HEK293 (cell line): ENCODE measurements at regions not wholly inside any gene's neighbourhood (a gene's known extent, or its start where the extent isn't known, plus 50 kb on each side); places are given as distances from the start of the nearest gene placed in this dataset.
"Not testable (repeated sequence)": the region's sequence is repeated elsewhere in the genome, so short reads cannot be mapped to it uniquely, and the experiment has no call there.

Experiments
- CTCF ChIA-PET: fragments of 350-600 bp; formaldehyde crosslinking; extraction: SDS; loops from one replicate; lab custom pipeline; 2021; ENCODE audit warnings: antibody characterized with exemption; lab: Yijun Ruan, JAX
- POLR2A ChIA-PET: fragments of 300-600 bp; formaldehyde crosslinking; extraction: SDS; loops from one replicate; lab custom pipeline; 2020; ENCODE audit warnings: antibody characterized with exemption, inconsistent platforms; lab: Yijun Ruan, JAX
- H3K27ac ChIP-seq: fragments of 200-500 bp; sonication (Bioruptor generic); 2 replicates; pipeline ENCODE4 v1.5.1; 2014; ENCODE audit warnings: low read depth, low read length, control low read depth, inconsistent platforms; ENCODE audit errors: extremely low read depth
- H3K36me3 ChIP-seq, 2 experiments: fragments of 200-500 bp in 1 of 2; sonication (Bioruptor generic) in 1 of 2; 1 replicate in 1 of 2; 2 replicates in 1 of 2; pipeline ENCODE4 v1.5.1; 2014 to 2017; ENCODE audit warnings: inconsistent platforms in 2 of 2, low read length in 2 of 2; ENCODE audit not compliant: control insufficient read depth in 2 of 2, insufficient read depth in 1 of 2
- H3K4me1 ChIP-seq: fragments of 200-500 bp; sonication (Bioruptor generic); 2 replicates; pipeline ENCODE4 v1.5.1; 2014; ENCODE audit warnings: mild to moderate bottlenecking, low read length, inconsistent platforms; ENCODE audit not compliant: control insufficient read depth, insufficient read depth
- H3K4me3 ChIP-seq: 2 replicates; pipeline ENCODE4 v1.5.1; 2011; ENCODE audit warnings: low read depth, mild to moderate bottlenecking, control low read depth, low read length, moderate library complexity
- H3K9me3 ChIP-seq: fragments of 200-500 bp; sonication (Bioruptor generic); 2 replicates; pipeline ENCODE4 v1.5.1; 2014; ENCODE audit warnings: low read depth, low read length, inconsistent platforms; ENCODE audit not compliant: control insufficient read depth, insufficient read depth
- FEZF1 ChIP-seq: fragments of 450-650 bp; formaldehyde crosslinking; IDR thresholded peaks from 2 replicates; pipeline ENCODE4 v1.5.1; 2016; ENCODE audit warnings: missing biosample characterization, missing genetic modification characterization
- RBAK ChIP-seq: fragments of 450-650 bp; formaldehyde crosslinking; IDR thresholded peaks from 2 replicates; pipeline ENCODE4 v1.5.1; 2016; ENCODE audit warnings: missing biosample characterization, missing genetic modification characterization
- SP7 ChIP-seq: fragments of 450-650 bp; formaldehyde crosslinking; IDR thresholded peaks from 2 replicates; pipeline ENCODE4 v1.5.1; 2016; ENCODE audit warnings: missing biosample characterization, missing genetic modification characterization
- WT1 ChIP-seq: fragments of 450-650 bp; formaldehyde crosslinking; IDR thresholded peaks from 2 replicates; pipeline ENCODE4 v1.5.1; 2016; ENCODE audit warnings: missing biosample characterization, missing genetic modification characterization
- ZBTB7A ChIP-seq: fragments of 450-650 bp; formaldehyde crosslinking; IDR thresholded peaks from 2 replicates; pipeline ENCODE4 v1.5.1; 2016; ENCODE audit warnings: low read depth, missing biosample characterization, missing genetic modification characterization
- ZFHX2 ChIP-seq: fragments of 450-650 bp; formaldehyde crosslinking; conservative IDR thresholded peaks from 2 replicates; pipeline ENCODE4 v1.5.1; 2016; ENCODE audit warnings: missing biosample characterization, missing genetic modification characterization
- ZNF302 ChIP-seq: fragments of 450-650 bp; formaldehyde crosslinking; IDR thresholded peaks from 2 replicates; pipeline ENCODE4 v1.5.1; 2016; ENCODE audit warnings: missing biosample characterization, missing genetic modification characterization, low read depth
- ZNF416 ChIP-seq: fragments of 450-650 bp; formaldehyde crosslinking; IDR thresholded peaks from 2 replicates; pipeline ENCODE4 v1.5.1; 2016; ENCODE audit warnings: missing biosample characterization, missing genetic modification characterization
- TF ChIP-seq, protein P1 (sequence below): fragments of 450-650 bp; IDR thresholded peaks from 2 replicates; pipeline ENCODE4 v1.5.1; 2018; ENCODE audit warnings: missing biosample characterization, mild to moderate bottlenecking, missing genetic modification characterization
- TF ChIP-seq, protein P2 (sequence below): fragments of 450-650 bp; formaldehyde crosslinking; IDR thresholded peaks from 2 replicates; pipeline ENCODE4; 2016; ENCODE audit warnings: missing biosample characterization, missing genetic modification characterization
- TF ChIP-seq, protein P3 (sequence below): fragments of 450-650 bp; formaldehyde crosslinking; IDR thresholded peaks from 2 replicates; pipeline ENCODE4 v1.5.1; 2016; ENCODE audit warnings: missing biosample characterization, missing genetic modification characterization, low read depth

DNA sequence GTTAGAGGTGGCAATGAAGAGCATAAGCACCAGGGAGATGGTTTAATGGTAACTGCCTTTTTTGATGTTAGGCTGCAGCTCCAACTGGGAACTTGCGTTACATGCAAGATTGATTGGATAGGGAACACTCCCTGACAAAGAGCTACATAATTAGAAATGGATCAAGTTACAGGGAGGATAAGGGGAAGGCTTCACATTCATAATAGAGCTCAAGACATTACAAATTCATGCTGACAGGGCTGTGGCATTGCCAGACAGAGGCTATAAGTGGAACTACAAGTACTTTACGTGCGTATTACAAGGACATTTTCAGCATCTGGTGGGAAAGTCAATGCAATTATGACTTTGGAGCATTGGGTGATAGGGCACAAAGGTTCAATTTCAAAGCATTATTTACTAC lies 55.3 kb upstream of the CCDC80 start:
- TF ChIP-seq SP7 (tag by site-specific recombination) (0 out of 2 replicates have a peak, but pooled peaks have one; percentile 17), FEZF1 (tag by site-specific recombination) (0 out of 2 replicates have a peak, but pooled peaks have one; percentile 23), WT1 (tag by site-specific recombination) (peak; percentile 94)
- TF ChIP-seq, protein P1, sequence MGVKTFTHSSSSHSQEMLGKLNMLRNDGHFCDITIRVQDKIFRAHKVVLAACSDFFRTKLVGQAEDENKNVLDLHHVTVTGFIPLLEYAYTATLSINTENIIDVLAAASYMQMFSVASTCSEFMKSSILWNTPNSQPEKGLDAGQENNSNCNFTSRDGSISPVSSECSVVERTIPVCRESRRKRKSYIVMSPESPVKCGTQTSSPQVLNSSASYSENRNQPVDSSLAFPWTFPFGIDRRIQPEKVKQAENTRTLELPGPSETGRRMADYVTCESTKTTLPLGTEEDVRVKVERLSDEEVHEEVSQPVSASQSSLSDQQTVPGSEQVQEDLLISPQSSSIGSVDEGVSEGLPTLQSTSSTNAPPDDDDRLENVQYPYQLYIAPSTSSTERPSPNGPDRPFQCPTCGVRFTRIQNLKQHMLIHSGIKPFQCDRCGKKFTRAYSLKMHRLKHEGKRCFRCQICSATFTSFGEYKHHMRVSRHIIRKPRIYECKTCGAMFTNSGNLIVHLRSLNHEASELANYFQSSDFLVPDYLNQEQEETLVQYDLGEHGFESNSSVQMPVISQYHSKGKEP (tag by site-specific recombination) = 0 out of 2 replicates have a peak, but pooled peaks have one; percentile 37
- not testable (repeated sequence) for H3K27ac ChIP-seq, H3K9me3 ChIP-seq, H3K36me3 ChIP-seq, H3K4me1 ChIP-seq, H3K4me3 ChIP-seq
- CTCF ChIA-PET = interaction anchor here (5.4 kb wide), 1 partner anchor 54 kb away, joined by 30 read pairs; the partner anchor contains the start of gene CCDC80
- POLR2A ChIA-PET = interaction anchor here (0.9 kb wide), 1 partner anchor 55 kb away, joined by 3 read pairs; no protein-coding TSS in a partner anchor

DNA sequence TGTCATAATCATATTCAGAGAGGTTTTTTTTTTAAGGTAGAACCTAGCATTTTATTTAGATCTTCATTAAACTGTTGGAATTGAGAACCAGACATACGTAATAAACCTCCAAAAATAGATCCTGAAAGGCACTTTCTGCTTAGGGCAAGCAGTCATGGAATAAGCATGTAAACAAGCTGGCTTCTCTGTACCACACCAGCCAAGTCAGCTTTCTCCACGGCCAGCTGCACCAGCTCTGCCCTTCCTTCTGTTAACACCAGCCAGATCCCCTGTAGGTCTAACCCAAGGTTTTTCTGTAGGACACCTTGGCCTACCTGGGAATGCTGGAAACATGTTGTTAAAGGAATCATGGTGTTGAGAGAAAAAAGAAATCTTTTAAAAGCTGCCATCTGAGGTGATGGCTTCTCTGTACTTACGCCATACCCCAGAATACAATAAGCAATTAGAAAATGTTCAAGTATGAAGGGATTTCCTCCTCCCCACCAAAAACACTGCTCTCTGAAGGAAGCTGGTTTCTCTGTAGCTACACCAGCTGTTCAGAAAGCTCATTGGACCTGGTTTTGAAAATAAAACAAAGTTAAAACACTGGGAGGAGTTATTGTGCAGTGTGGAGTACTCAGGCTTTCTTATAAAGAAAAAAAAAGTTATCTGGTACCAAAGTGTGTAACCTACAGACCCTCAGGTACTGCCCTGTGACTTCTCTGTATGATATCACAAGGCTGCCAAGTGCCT lies 54.6 kb upstream of the CCDC80 start:
- CTCF ChIA-PET = interaction anchor here (5.4 kb wide), 1 partner anchor 53 kb away, joined by 30 read pairs; the partner anchor contains the start of gene CCDC80
- H3K4me3 ChIP-seq, H3K36me3 ChIP-seq, H3K9me3 ChIP-seq, H3K4me1 ChIP-seq, H3K27ac ChIP-seq, POLR2A ChIA-PET: not testable (repeated sequence)

DNA sequence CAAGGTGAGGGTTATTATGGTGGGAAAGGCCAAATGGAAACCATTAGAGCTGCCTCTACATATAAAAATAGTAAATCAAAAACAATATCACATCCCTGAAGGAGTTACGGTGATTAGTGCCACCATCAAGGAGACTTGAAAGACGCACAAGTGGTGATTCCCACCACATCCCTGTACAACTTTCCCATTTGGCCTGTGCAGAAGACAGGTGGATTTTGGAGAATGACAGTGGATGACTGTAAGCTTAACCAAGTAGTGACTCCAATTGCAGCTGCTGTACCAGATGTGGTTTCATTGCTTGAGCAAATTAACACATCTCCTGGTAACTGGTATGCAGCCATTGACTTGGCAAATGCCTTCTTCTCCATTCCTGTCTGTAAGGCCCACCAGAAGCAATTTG lies 54.0 kb upstream of the CCDC80 start:
- H3K4me1 ChIP-seq, CTCF ChIA-PET, H3K36me3 ChIP-seq, H3K4me3 ChIP-seq, POLR2A ChIA-PET, H3K9me3 ChIP-seq, H3K27ac ChIP-seq: not testable (repeated sequence)

DNA sequence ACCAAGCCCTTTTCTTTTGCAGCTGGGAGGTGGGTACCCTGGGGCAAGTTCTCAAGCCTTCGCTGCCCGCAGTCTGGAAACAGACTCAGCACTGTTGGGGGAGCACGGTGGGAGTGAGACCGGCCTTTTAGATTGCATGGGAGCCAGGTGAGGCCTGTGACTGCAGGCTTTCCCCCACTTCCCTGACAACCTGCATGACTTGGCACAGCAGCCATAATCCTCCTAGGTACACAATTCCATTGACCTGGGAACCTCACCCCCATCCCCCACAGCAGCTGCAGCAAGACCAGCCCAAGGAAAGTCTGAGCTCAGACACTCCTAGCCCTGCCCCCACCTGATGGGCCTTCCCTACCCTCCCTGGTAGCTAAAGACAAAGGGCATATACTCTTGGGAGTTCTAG lies 52.2 kb upstream of the CCDC80 start:
- no peaks in the 10 kb centered on the region for H3K4me1 ChIP-seq
- H3K36me3 ChIP-seq = no peaks in the 10 kb centered on the region
- no peaks in the 10 kb centered on the region for H3K9me3 ChIP-seq
- CTCF ChIA-PET = no interaction called here
- no peak overlapping the region for H3K27ac ChIP-seq
- TF ChIP-seq ZNF416 (tag by site-specific recombination) (no peak), ZFHX2 (tag by site-specific recombination) (no peak), ZNF302 (tag by site-specific recombination) (no peak), ZBTB7A (no peak), RBAK (tag by site-specific recombination) (no peak)
- TF ChIP-seq, protein P2, sequence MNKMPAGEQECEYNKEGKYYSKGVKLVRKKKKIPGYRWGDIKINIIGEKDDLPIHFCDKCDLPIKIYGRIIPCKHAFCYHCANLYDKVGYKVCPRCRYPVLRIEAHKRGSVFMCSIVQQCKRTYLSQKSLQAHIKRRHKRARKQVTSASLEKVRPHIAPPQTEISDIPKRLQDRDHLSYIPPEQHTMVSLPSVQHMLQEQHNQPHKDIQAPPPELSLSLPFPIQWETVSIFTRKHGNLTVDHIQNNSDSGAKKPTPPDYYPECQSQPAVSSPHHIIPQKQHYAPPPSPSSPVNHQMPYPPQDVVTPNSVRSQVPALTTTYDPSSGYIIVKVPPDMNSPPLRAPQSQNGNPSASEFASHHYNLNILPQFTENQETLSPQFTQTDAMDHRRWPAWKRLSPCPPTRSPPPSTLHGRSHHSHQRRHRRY (tag by site-specific recombination) = no peak
- TF ChIP-seq, protein P3, sequence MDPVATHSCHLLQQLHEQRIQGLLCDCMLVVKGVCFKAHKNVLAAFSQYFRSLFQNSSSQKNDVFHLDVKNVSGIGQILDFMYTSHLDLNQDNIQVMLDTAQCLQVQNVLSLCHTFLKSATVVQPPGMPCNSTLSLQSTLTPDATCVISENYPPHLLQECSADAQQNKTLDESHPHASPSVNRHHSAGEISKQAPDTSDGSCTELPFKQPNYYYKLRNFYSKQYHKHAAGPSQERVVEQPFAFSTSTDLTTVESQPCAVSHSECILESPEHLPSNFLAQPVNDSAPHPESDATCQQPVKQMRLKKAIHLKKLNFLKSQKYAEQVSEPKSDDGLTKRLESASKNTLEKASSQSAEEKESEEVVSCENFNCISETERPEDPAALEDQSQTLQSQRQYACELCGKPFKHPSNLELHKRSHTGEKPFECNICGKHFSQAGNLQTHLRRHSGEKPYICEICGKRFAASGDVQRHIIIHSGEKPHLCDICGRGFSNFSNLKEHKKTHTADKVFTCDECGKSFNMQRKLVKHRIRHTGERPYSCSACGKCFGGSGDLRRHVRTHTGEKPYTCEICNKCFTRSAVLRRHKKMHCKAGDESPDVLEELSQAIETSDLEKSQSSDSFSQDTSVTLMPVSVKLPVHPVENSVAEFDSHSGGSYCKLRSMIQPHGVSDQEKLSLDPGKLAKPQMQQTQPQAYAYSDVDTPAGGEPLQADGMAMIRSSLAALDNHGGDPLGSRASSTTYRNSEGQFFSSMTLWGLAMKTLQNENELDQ = no peak
- POLR2A ChIA-PET = no interaction called here
- H3K4me3 ChIP-seq = no peak overlapping the region
